ENCODE measurements at regions not wholly inside any gene's neighbourhood (a gene's known extent, or its start where the extent isn't known, plus 50 kb on each side); places are given as distances from the start of the nearest gene placed in this dataset.

DNA sequence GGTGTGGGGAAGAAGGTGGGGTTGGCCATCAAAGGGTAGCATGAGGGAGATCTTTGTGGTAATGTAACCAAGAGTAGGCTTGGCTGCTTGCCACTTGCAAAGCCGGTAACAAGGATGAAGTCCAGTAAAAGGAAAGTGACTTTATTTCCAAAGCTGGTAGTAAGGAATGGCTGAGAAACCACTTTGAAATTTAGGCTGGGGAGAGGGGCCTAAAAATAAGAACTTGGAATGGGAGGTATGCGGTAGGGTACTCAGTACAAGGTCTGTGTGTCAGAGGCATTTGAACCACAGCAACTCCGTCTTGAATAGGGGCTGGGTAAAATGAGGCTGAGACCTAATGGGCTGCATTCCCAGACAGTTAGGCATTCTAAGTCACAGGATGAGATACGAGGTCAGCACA lies 216.0 kb upstream of the ISX start:
- TF ChIP-seq, protein P1, sequence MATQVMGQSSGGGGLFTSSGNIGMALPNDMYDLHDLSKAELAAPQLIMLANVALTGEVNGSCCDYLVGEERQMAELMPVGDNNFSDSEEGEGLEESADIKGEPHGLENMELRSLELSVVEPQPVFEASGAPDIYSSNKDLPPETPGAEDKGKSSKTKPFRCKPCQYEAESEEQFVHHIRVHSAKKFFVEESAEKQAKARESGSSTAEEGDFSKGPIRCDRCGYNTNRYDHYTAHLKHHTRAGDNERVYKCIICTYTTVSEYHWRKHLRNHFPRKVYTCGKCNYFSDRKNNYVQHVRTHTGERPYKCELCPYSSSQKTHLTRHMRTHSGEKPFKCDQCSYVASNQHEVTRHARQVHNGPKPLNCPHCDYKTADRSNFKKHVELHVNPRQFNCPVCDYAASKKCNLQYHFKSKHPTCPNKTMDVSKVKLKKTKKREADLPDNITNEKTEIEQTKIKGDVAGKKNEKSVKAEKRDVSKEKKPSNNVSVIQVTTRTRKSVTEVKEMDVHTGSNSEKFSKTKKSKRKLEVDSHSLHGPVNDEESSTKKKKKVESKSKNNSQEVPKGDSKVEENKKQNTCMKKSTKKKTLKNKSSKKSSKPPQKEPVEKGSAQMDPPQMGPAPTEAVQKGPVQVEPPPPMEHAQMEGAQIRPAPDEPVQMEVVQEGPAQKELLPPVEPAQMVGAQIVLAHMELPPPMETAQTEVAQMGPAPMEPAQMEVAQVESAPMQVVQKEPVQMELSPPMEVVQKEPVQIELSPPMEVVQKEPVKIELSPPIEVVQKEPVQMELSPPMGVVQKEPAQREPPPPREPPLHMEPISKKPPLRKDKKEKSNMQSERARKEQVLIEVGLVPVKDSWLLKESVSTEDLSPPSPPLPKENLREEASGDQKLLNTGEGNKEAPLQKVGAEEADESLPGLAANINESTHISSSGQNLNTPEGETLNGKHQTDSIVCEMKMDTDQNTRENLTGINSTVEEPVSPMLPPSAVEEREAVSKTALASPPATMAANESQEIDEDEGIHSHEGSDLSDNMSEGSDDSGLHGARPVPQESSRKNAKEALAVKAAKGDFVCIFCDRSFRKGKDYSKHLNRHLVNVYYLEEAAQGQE (IDR thresholded peaks at IDR 0.05; ENCODE audit: low read depth) = no peak
- no peak for TF ChIP-seq RAD21 (IDR thresholded peaks at IDR 0.05; ENCODE audit: low read depth)
- TF ChIP-seq, protein P2, sequence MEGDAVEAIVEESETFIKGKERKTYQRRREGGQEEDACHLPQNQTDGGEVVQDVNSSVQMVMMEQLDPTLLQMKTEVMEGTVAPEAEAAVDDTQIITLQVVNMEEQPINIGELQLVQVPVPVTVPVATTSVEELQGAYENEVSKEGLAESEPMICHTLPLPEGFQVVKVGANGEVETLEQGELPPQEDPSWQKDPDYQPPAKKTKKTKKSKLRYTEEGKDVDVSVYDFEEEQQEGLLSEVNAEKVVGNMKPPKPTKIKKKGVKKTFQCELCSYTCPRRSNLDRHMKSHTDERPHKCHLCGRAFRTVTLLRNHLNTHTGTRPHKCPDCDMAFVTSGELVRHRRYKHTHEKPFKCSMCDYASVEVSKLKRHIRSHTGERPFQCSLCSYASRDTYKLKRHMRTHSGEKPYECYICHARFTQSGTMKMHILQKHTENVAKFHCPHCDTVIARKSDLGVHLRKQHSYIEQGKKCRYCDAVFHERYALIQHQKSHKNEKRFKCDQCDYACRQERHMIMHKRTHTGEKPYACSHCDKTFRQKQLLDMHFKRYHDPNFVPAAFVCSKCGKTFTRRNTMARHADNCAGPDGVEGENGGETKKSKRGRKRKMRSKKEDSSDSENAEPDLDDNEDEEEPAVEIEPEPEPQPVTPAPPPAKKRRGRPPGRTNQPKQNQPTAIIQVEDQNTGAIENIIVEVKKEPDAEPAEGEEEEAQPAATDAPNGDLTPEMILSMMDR (IDR thresholded peaks at IDR 0.05 in 2 of 3, conservative IDR thresholded peaks at IDR 0.05 in 1 of 3; ENCODE audit: borderline replicate concordance in 1 of 3, insufficient read depth in 1 of 3, low read depth in 2 of 3, low read length in 2 of 3) = no peak
- no peak for TF ChIP-seq POLR2A (IDR thresholded peaks at IDR 0.05; ENCODE audit: borderline replicate concordance, extremely low read depth, insufficient read depth, insufficient read length)
- no peak for TF ChIP-seq POLR2AphosphoS5 (IDR thresholded peaks at IDR 0.05; ENCODE audit: low read depth, low read length)
- no peak for TF ChIP-seq SRF (IDR thresholded peaks at IDR 0.05; ENCODE audit: low read depth)
- TF ChIP-seq, protein P3, sequence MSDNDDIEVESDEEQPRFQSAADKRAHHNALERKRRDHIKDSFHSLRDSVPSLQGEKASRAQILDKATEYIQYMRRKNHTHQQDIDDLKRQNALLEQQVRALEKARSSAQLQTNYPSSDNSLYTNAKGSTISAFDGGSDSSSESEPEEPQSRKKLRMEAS (IDR thresholded peaks at IDR 0.05) = no peak
- TF ChIP-seq ZNF274 (IDR thresholded peaks at IDR 0.05; ENCODE audit: low read depth, low read length) = no peak
- no peak for TF ChIP-seq SP1 (IDR thresholded peaks at IDR 0.05; ENCODE audit: low read depth)
